ENCODE measurements at regions not wholly inside any gene's neighbourhood (a gene's known extent, or its start where the extent isn't known, plus 50 kb on each side); places are given as distances from the start of the nearest gene placed in this dataset.

GRCh38 chr11:26202754-26203153 is 129.2 kb upstream of the ANO3 start:
- DNase-seq = no peak

GRCh38 chr11:26204101-26204500 is 127.8 kb upstream of the ANO3 start:
- DNase-seq = no peak

GRCh38 chr11:26204839-26205238 is 127.1 kb upstream of the ANO3 start:
- no peak for DNase-seq

- no peak for DNase-seq
Observed at GRCh38 chr11:26219183-26220117, 112.5 kb upstream of the ANO3 start.

- no peak for DNase-seq
Observed at GRCh38 chr11:26225646-26226045, 106.3 kb upstream of the ANO3 start.

- DNase-seq = no peak
Observed at GRCh38 chr11:26227301-26227746, 104.6 kb upstream of the ANO3 start.

GRCh38 chr11:26227883-26228502 is 103.9 kb upstream of the ANO3 start:
- no peak for DNase-seq

- no peak for DNase-seq
Observed at GRCh38 chr11:26228778-26229177, 103.2 kb upstream of the ANO3 start.

GRCh38 chr11:26229257-26229656 is 102.7 kb upstream of the ANO3 start:
- no peak for DNase-seq

GRCh38 chr11:26229981-26230380 is 101.9 kb upstream of the ANO3 start:
- DNase-seq = no peak

- no peak for DNase-seq
Observed at GRCh38 chr11:26231252-26231661, 100.7 kb upstream of the ANO3 start.

- DNase-seq = no peak
Observed at GRCh38 chr11:26234451-26234850, 97.5 kb upstream of the ANO3 start.

GRCh38 chr11:26243426-26243825 is 88.5 kb upstream of the ANO3 start:
- DNase-seq = no peak

GRCh38 chr11:26244207-26244606 is 87.7 kb upstream of the ANO3 start:
- no peak for DNase-seq

- DNase-seq = no peak
Observed at GRCh38 chr11:26245046-26245445, 86.9 kb upstream of the ANO3 start.

- no peak for DNase-seq
Observed at GRCh38 chr11:26247340-26247739, 84.6 kb upstream of the ANO3 start.

GRCh38 chr11:26248661-26249060 is 83.3 kb upstream of the ANO3 start:
- DNase-seq = no peak

GRCh38 chr11:26254378-26254777 is 77.6 kb upstream of the ANO3 start:
- no peak for DNase-seq

- DNase-seq = no peak
Observed at GRCh38 chr11:26263769-26264168, 68.2 kb upstream of the ANO3 start.

GRCh38 chr11:26264266-26264665 is 67.7 kb upstream of the ANO3 start:
- DNase-seq = no peak

GRCh38 chr11:26268980-26269660 is 62.8 kb upstream of the ANO3 start:
- no peak for DNase-seq

- no peak for DNase-seq
Observed at GRCh38 chr11:26271666-26272065, 60.3 kb upstream of the ANO3 start.

- DNase-seq = peak in 3 of 6 experiments; percentile 1 to 4 (median 2)
Observed at GRCh38 chr11:26276798-26277424, 55.0 kb upstream of the ANO3 start.
